ENCODE measurements at regions not wholly inside any gene's neighbourhood (a gene's known extent, or its start where the extent isn't known, plus 50 kb on each side); places are given as distances from the start of the nearest gene placed in this dataset.

- TF ChIP-seq, protein P1, sequence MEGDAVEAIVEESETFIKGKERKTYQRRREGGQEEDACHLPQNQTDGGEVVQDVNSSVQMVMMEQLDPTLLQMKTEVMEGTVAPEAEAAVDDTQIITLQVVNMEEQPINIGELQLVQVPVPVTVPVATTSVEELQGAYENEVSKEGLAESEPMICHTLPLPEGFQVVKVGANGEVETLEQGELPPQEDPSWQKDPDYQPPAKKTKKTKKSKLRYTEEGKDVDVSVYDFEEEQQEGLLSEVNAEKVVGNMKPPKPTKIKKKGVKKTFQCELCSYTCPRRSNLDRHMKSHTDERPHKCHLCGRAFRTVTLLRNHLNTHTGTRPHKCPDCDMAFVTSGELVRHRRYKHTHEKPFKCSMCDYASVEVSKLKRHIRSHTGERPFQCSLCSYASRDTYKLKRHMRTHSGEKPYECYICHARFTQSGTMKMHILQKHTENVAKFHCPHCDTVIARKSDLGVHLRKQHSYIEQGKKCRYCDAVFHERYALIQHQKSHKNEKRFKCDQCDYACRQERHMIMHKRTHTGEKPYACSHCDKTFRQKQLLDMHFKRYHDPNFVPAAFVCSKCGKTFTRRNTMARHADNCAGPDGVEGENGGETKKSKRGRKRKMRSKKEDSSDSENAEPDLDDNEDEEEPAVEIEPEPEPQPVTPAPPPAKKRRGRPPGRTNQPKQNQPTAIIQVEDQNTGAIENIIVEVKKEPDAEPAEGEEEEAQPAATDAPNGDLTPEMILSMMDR (IDR thresholded peaks at IDR 0.05; ENCODE audit: low read depth, low read length, poor library complexity, severe bottlenecking): no peak
- no peak for TF ChIP-seq EZH2phosphoT487 (IDR thresholded peaks at IDR 0.05; ENCODE audit: borderline replicate concordance, low read length)
- Histone ChIP-seq H3K4me1 (ENCODE audit: control insufficient read depth, low read length) (0 out of 2 replicates have a peak, but pooled peaks cover under 1% of the 10 kb centered on the region), H3K4me3 (ENCODE audit: low read length) (no peak overlapping the region), H3K4me2 (ENCODE audit: low read length) (no peak overlapping the region), H3K36me3 (ENCODE audit: control insufficient read depth, low read length) (no peaks in the 10 kb centered on the region), H3K27ac (ENCODE audit: low read depth, low read length) (no peak overlapping the region), H3K79me2 (ENCODE audit: control insufficient read depth, low read length) (no peaks in the 10 kb centered on the region), H3K9me3 (ENCODE audit: control insufficient read depth, insufficient read depth, low read length) (no peaks in the 10 kb centered on the region), H3F3A (ENCODE audit: control insufficient read depth, insufficient read depth) (no peaks in the 10 kb centered on the region), H3K9me2 (replicated peaks; ENCODE audit: control insufficient read depth, low read length) (no peaks in the 10 kb centered on the region), H4K20me1 (ENCODE audit: control insufficient read depth, insufficient read depth, low read depth, low read length) (no peaks in the 10 kb centered on the region), H3K27me3 (ENCODE audit: control insufficient read depth, low read length) (no peaks in the 10 kb centered on the region)
Observed at GRCh38 chr4:81550388-81550859, 78.7 kb upstream of the RASGEF1B start.

GRCh38 chr4:81549984-81550383 is 78.3 kb upstream of the RASGEF1B start:
- Histone ChIP-seq H3K79me2 (ENCODE audit: control insufficient read depth, low read length) (no peaks in the 10 kb centered on the region), H3F3A (ENCODE audit: control insufficient read depth, insufficient read depth) (no peaks in the 10 kb centered on the region), H3K9me3 (ENCODE audit: control insufficient read depth, insufficient read depth, low read length) (no peaks in the 10 kb centered on the region), H3K4me1 (ENCODE audit: control insufficient read depth, low read length) (no peaks in the 10 kb centered on the region), H3K27ac (ENCODE audit: low read depth, low read length) (no peak overlapping the region), H3K36me3 (ENCODE audit: control insufficient read depth, low read length) (no peaks in the 10 kb centered on the region), H3K4me3 (ENCODE audit: low read length) (no peak overlapping the region), H3K9me2 (replicated peaks; ENCODE audit: control insufficient read depth, low read length) (no peaks in the 10 kb centered on the region), H3K27me3 (ENCODE audit: control insufficient read depth, low read length) (no peaks in the 10 kb centered on the region), H3K4me2 (ENCODE audit: low read length) (no peak overlapping the region), H4K20me1 (ENCODE audit: control insufficient read depth, insufficient read depth, low read depth, low read length) (no peaks in the 10 kb centered on the region)
- TF ChIP-seq EZH2phosphoT487 (IDR thresholded peaks at IDR 0.05; ENCODE audit: borderline replicate concordance, low read length): no peak
- TF ChIP-seq, protein P1 (IDR thresholded peaks at IDR 0.05; ENCODE audit: low read depth, low read length, poor library complexity, severe bottlenecking): no peak

- no peaks in the 10 kb centered on the region for H3K27me3 ChIP-seq (ENCODE audit: control insufficient read depth, low read length)
- H4K20me1 ChIP-seq (ENCODE audit: control insufficient read depth, insufficient read depth, low read depth, low read length): no peaks in the 10 kb centered on the region
Observed at GRCh38 chr4:81546777-81547176, 75.1 kb upstream of the RASGEF1B start.

More at GRCh38 chr4:81546777-81547176, 75.1 kb upstream of the RASGEF1B start:
- Histone ChIP-seq H3F3A (ENCODE audit: control insufficient read depth, insufficient read depth) (no peaks in the 10 kb centered on the region), H3K4me3 (ENCODE audit: low read length) (no peak overlapping the region), H3K27ac (ENCODE audit: low read depth, low read length) (no peak overlapping the region), H3K4me2 (ENCODE audit: low read length) (no peak overlapping the region), H3K79me2 (ENCODE audit: control insufficient read depth, low read length) (no peaks in the 10 kb centered on the region), H3K4me1 (ENCODE audit: control insufficient read depth, low read length) (no peaks in the 10 kb centered on the region), H3K36me3 (ENCODE audit: control insufficient read depth, low read length) (no peaks in the 10 kb centered on the region), H3K9me3 (ENCODE audit: control insufficient read depth, insufficient read depth, low read length) (no peaks in the 10 kb centered on the region), H3K9me2 (replicated peaks; ENCODE audit: control insufficient read depth, low read length) (no peaks in the 10 kb centered on the region)
- TF ChIP-seq, protein P1 (IDR thresholded peaks at IDR 0.05; ENCODE audit: low read depth, low read length, poor library complexity, severe bottlenecking): no peak
- TF ChIP-seq EZH2phosphoT487 (IDR thresholded peaks at IDR 0.05; ENCODE audit: borderline replicate concordance, low read length): no peak

Measured in DOHH2 (cell line).